WTC11 (cell line): ENCODE measurements at regions not wholly inside any gene's neighbourhood (a gene's known extent, or its start where the extent isn't known, plus 50 kb on each side); places are given as distances from the start of the nearest gene placed in this dataset.
"Not testable (repeated sequence)": the region's sequence is repeated elsewhere in the genome, so short reads cannot be mapped to it uniquely, and the experiment has no call there.

Experiments
- ATAC-seq: fragments of 200-7000 bp; cut with Tn5 transposase; 2 replicates; pipeline ENCODE4 v1.10.0; 2021; ENCODE audit warnings: mild to moderate bottlenecking, moderate library complexity
- CTCF ChIA-PET: fragments of 300-600 bp; sonication (Branson Sonifier 250); formaldehyde crosslinking; loops from one replicate; lab custom pipeline; 2021; ENCODE audit warnings: antibody characterized with exemption; lab: Charles Lee
- POLR2A ChIA-PET: fragments of 350-600 bp; sonication (Branson Sonifier 250); formaldehyde crosslinking; loops from one replicate; lab custom pipeline; 2021; ENCODE audit warnings: antibody characterized with exemption; lab: Charles Lee
- DNase-seq: peaks from one replicate; pipeline ENCODE4 v3.0.0; 2021; ENCODE audit warnings: low spot score
- H3K27ac Mint-ChIP-seq: 2 replicates; pipeline ENCODE4 v1.8.0; 2021; ENCODE audit warnings: mixed read lengths
- H3K27me3 Mint-ChIP-seq: 2 replicates; pipeline ENCODE4 v1.8.0; 2021; ENCODE audit warnings: low read depth, mild to moderate bottlenecking, moderate library complexity, mixed read lengths
- H3K36me3 Mint-ChIP-seq: 2 replicates; pipeline ENCODE4 v1.8.0; 2021; ENCODE audit warnings: mixed read lengths
- H3K4me1 Mint-ChIP-seq: 2 replicates; pipeline ENCODE4 v1.8.0; 2022; ENCODE audit warnings: mixed read lengths
- H3K4me3 Mint-ChIP-seq: 2 replicates; pipeline ENCODE4 v1.8.0; 2021; ENCODE audit warnings: mild to moderate bottlenecking, moderate library complexity, mixed read lengths
- H3K9me3 Mint-ChIP-seq: 2 replicates; pipeline ENCODE4 v1.8.0; 2021; ENCODE audit warnings: mixed read lengths
- CBFB ChIP-seq: sonication (generic); formaldehyde crosslinking; IDR thresholded peaks from 2 replicates; pipeline ENCODE4 v1.8.1; 2022; ENCODE audit warnings: mild to moderate bottlenecking, low read depth, missing genetic modification reagents
- NFYB ChIP-seq: sonication (generic); formaldehyde crosslinking; conservative IDR thresholded peaks from 2 replicates; pipeline ENCODE4 v1.8.0; 2022; ENCODE audit warnings: low read depth, missing genetic modification reagents
- NR2C2 ChIP-seq: sonication (generic); formaldehyde crosslinking; IDR thresholded peaks from 2 replicates; pipeline ENCODE4 v1.8.0; 2022; ENCODE audit warnings: mild to moderate bottlenecking, missing genetic modification reagents
- SOX15 ChIP-seq: fragments of 250-450 bp; sonication (Bioruptor Pico); IDR thresholded peaks from 2 replicates; pipeline ENCODE4 v1.9.0; 2021; ENCODE audit warnings: mild to moderate bottlenecking
- TEAD4 ChIP-seq: sonication (generic); formaldehyde crosslinking; IDR thresholded peaks from 2 replicates; pipeline ENCODE4 v1.8.0; 2022; ENCODE audit warnings: mild to moderate bottlenecking, missing genetic modification reagents
- ZBTB21 ChIP-seq: sonication (generic); formaldehyde crosslinking; IDR thresholded peaks from 2 replicates; pipeline ENCODE4 v1.8.1; 2023; ENCODE audit warnings: mild to moderate bottlenecking, missing genetic modification reagents, borderline replicate concordance
- ZNF138 ChIP-seq: sonication (generic); formaldehyde crosslinking; conservative IDR thresholded peaks from 2 replicates; pipeline ENCODE4 v1.8.1; 2022; ENCODE audit warnings: mild to moderate bottlenecking, moderate library complexity, missing genetic modification reagents
- ZNF219 ChIP-seq: sonication (generic); formaldehyde crosslinking; IDR thresholded peaks from 2 replicates; pipeline ENCODE4 v1.8.0; 2023; ENCODE audit warnings: missing genetic modification reagents, mild to moderate bottlenecking, borderline replicate concordance
- ZNF317 ChIP-seq: sonication (generic); formaldehyde crosslinking; IDR thresholded peaks from 2 replicates; pipeline ENCODE4 v1.8.1; 2023; ENCODE audit warnings: low read depth, mild to moderate bottlenecking, moderate library complexity, missing genetic modification reagents, borderline replicate concordance
- TF ChIP-seq, protein P1 (sequence below): sonication (generic); formaldehyde crosslinking; IDR thresholded peaks from 2 replicates; pipeline ENCODE4 v1.8.0; 2022; ENCODE audit warnings: mild to moderate bottlenecking, missing genetic modification reagents
- TF ChIP-seq, protein P2 (sequence below): fragments of 250-450 bp; sonication (Bioruptor Pico); IDR thresholded peaks from 2 replicates; pipeline ENCODE4 v1.8.0; 2021; ENCODE audit warnings: mild to moderate bottlenecking
- TF ChIP-seq, protein P3 (sequence below): sonication (generic); formaldehyde crosslinking; IDR thresholded peaks from 2 replicates; pipeline ENCODE4 v1.8.1; 2023; ENCODE audit warnings: mild to moderate bottlenecking, missing genetic modification reagents, moderate library complexity
- TF ChIP-seq, protein P4 (sequence below): sonication (generic); formaldehyde crosslinking; IDR thresholded peaks from 2 replicates; pipeline ENCODE4 v1.8.1; 2023; ENCODE audit warnings: mild to moderate bottlenecking, missing genetic modification reagents, borderline replicate concordance
- TF ChIP-seq, protein P5 (sequence below): sonication (generic); formaldehyde crosslinking; conservative IDR thresholded peaks from 2 replicates; pipeline ENCODE4 v1.8.1; 2022; ENCODE audit warnings: mild to moderate bottlenecking, missing genetic modification reagents
- TF ChIP-seq, protein P6 (sequence below): fragments of 200-600 bp; IDR thresholded peaks from 2 replicates; pipeline ENCODE4 v1.8.0; 2022; ENCODE audit warnings: antibody characterized with exemption

DNA sequence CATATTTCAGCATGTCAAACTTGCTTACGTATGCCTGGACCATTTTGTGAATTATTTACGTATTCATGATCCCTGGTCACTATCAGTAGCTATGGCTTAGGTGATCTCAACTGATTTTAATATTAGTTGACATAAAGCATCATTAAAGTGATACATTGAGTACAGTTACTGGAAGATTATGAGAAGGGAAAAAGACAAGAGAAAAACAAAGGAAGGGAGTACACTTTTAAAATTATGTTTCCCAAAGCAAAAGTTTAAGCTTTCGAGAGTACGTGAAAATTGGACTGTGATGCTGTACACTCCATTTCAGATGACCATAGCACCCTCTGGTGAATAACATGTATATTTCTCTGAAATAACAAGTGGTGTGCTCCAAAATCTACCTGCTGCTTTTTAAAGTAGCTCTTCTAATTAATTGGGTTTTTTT is 215.0 kb upstream of the HSF2 start:
- peaks cover 5% of the 10 kb centered on the region for H3K9me3 Mint-ChIP-seq
- no peaks in the 10 kb centered on the region for H3K36me3 Mint-ChIP-seq
- H3K4me3 Mint-ChIP-seq, result no peak overlapping the region
- ChIA-PET CTCF (interaction anchor here (0.6 to 1.3 kb wide), 7 partner anchors 9 to 865 kb away, joined by 3 to 5 read pairs (median 4); no protein-coding TSS in a partner anchor), POLR2A (no interaction called here)
- DNase-seq (no peak), ATAC-seq (no peak)
- H3K27ac Mint-ChIP-seq, result no peak overlapping the region
- peaks cover 3% of the 10 kb centered on the region; the same call in 1 of the 2 replicates for H3K27me3 Mint-ChIP-seq
- TF ChIP-seq NR2C2 (CRISPR knock-in tag) (no peak), ZNF138 (CRISPR knock-in tag) (no peak), ZNF219 (CRISPR knock-in tag) (no peak)
- H3K4me1 Mint-ChIP-seq, result peaks cover 12% of the 10 kb centered on the region

DNA sequence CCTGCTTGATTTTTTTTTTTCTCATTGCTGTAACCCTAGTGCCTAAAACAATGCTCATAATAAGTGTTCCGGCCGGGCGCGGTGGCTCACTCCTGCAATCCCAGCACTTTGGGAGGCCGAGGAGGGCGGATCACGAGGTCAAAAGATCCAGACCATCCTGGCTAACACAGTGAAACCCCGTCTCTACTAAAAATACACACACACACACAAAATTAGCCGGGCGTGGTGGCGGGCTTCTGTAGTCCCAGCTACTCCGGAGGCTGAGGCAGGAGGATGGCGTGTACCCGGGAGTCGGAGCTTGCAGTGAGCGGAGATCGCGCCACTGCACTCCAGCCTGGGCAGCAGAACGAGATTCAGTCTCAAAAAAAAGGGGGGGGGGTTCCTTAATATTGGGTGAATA is 214.0 kb upstream of the HSF2 start:
- peaks cover 12% of the 10 kb centered on the region for H3K9me3 Mint-ChIP-seq
- ATAC-seq, H3K27ac Mint-ChIP-seq, H3K4me3 Mint-ChIP-seq, POLR2A ChIA-PET, DNase-seq, H3K27me3 Mint-ChIP-seq, H3K36me3 Mint-ChIP-seq: not testable (repeated sequence)
- H3K4me1 Mint-ChIP-seq, result peaks cover 12% of the 10 kb centered on the region
- CTCF ChIA-PET, result interaction anchor here (0.6 to 0.7 kb wide), 2 partner anchors 10 to 827 kb away, joined by 4 read pairs; no protein-coding TSS in a partner anchor

DNA sequence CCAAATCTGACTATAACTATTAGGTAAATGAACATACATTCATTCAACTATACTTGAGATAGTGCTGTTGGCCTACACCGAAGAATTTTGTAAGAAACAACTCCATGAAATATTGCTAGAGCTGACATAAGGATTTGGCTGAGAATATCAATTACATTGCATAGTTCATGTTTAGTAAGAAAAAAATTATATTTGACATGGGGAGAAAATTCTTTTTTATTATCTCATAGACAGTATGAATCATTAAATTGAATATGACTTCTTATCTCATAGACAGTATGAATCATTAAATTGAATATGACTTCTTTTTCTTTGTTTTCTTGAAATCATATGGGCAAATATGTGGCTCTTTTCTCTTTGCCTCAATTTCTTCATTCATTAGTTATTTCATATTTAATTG is 212.3 kb upstream of the HSF2 start:
- H3K36me3 Mint-ChIP-seq, result no peaks in the 10 kb centered on the region
- H3K9me3 Mint-ChIP-seq, result peaks cover 12% of the 10 kb centered on the region
- no peak overlapping the region for H3K4me3 Mint-ChIP-seq
- DNase-seq (no peak), ATAC-seq (no peak)
- CTCF ChIA-PET, result no interaction called here
- POLR2A ChIA-PET, result no interaction called here
- H3K27me3 Mint-ChIP-seq, result peaks cover 3% of the 10 kb centered on the region; the same call in 1 of the 2 replicates
- no peak overlapping the region for H3K27ac Mint-ChIP-seq
- no peak for TF ChIP-seq ZBTB21 (CRISPR knock-in tag)
- TF ChIP-seq, protein P1, sequence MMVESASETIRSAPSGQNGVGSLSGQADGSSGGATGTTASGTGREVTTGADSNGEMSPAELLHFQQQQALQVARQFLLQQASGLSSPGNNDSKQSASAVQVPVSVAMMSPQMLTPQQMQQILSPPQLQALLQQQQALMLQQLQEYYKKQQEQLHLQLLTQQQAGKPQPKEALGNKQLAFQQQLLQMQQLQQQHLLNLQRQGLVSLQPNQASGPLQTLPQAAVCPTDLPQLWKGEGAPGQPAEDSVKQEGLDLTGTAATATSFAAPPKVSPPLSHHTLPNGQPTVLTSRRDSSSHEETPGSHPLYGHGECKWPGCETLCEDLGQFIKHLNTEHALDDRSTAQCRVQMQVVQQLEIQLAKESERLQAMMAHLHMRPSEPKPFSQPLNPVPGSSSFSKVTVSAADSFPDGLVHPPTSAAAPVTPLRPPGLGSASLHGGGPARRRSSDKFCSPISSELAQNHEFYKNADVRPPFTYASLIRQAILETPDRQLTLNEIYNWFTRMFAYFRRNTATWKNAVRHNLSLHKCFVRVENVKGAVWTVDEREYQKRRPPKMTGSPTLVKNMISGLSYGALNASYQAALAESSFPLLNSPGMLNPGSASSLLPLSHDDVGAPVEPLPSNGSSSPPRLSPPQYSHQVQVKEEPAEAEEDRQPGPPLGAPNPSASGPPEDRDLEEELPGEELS (CRISPR knock-in tag), result no peak
- peaks cover 8% of the 10 kb centered on the region for H3K4me1 Mint-ChIP-seq

DNA sequence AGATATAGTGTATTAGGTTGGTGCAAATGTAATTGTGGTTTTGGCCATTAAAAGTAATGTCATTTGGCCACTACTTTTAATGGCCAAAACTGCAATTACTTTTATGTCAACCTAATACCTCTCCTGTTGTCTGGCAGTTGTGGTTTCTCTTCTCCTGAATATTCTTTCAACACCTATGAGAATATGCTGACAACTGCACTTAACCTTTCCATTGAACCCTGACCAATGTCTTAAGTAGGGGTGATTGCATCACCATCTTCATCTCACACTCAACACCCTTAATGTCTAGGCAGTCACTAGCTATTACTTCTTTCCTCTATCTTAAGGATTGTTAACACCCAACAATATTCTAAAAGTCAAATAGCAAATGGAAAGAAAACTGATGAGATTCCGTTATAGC is 200.5 kb upstream of the HSF2 start:
- no peaks in the 10 kb centered on the region for H3K36me3 Mint-ChIP-seq

DNA sequence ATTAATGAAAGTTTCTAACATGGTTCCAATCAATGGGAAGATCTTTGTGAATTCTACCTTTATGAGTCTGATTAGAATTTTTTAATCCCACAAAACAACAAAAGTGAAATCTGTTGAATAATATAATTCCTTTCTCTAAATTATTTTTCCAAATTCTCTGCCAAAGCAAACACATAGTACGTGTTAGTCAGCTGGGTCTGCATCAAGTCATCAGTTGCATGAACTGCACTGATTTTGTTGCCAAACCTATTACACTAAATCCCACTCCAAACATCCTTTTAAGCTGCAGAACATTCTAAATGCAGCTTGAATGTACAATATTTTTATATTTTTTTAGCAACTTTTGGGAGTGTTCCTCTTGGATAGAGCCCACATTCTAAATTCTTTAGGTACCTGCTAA is 199.0 kb upstream of the HSF2 start:
- no peak overlapping the region for H3K27ac Mint-ChIP-seq
- POLR2A ChIA-PET, result no interaction called here
- no peaks in the 10 kb centered on the region for H3K27me3 Mint-ChIP-seq
- no peak for DNase-seq
- no peak overlapping the region for H3K4me3 Mint-ChIP-seq
- CTCF ChIA-PET, result interaction anchor here (0.6 kb wide), 1 partner anchor 154 kb away, joined by 7 read pairs; no protein-coding TSS in a partner anchor
- H3K4me1 Mint-ChIP-seq, result peaks cover 3% of the 10 kb centered on the region
- ATAC-seq, result no peak
- TF ChIP-seq, protein P2, sequence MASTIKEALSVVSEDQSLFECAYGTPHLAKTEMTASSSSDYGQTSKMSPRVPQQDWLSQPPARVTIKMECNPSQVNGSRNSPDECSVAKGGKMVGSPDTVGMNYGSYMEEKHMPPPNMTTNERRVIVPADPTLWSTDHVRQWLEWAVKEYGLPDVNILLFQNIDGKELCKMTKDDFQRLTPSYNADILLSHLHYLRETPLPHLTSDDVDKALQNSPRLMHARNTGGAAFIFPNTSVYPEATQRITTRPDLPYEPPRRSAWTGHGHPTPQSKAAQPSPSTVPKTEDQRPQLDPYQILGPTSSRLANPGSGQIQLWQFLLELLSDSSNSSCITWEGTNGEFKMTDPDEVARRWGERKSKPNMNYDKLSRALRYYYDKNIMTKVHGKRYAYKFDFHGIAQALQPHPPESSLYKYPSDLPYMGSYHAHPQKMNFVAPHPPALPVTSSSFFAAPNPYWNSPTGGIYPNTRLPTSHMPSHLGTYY (CRISPR knock-in tag), result no peak
- no peak for TF ChIP-seq ZNF317 (CRISPR knock-in tag)
- TF ChIP-seq, protein P3, sequence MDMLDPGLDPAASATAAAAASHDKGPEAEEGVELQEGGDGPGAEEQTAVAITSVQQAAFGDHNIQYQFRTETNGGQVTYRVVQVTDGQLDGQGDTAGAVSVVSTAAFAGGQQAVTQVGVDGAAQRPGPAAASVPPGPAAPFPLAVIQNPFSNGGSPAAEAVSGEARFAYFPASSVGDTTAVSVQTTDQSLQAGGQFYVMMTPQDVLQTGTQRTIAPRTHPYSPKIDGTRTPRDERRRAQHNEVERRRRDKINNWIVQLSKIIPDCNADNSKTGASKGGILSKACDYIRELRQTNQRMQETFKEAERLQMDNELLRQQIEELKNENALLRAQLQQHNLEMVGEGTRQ, result no peak
- no peak for TF ChIP-seq NFYB
- TF ChIP-seq, protein P4, sequence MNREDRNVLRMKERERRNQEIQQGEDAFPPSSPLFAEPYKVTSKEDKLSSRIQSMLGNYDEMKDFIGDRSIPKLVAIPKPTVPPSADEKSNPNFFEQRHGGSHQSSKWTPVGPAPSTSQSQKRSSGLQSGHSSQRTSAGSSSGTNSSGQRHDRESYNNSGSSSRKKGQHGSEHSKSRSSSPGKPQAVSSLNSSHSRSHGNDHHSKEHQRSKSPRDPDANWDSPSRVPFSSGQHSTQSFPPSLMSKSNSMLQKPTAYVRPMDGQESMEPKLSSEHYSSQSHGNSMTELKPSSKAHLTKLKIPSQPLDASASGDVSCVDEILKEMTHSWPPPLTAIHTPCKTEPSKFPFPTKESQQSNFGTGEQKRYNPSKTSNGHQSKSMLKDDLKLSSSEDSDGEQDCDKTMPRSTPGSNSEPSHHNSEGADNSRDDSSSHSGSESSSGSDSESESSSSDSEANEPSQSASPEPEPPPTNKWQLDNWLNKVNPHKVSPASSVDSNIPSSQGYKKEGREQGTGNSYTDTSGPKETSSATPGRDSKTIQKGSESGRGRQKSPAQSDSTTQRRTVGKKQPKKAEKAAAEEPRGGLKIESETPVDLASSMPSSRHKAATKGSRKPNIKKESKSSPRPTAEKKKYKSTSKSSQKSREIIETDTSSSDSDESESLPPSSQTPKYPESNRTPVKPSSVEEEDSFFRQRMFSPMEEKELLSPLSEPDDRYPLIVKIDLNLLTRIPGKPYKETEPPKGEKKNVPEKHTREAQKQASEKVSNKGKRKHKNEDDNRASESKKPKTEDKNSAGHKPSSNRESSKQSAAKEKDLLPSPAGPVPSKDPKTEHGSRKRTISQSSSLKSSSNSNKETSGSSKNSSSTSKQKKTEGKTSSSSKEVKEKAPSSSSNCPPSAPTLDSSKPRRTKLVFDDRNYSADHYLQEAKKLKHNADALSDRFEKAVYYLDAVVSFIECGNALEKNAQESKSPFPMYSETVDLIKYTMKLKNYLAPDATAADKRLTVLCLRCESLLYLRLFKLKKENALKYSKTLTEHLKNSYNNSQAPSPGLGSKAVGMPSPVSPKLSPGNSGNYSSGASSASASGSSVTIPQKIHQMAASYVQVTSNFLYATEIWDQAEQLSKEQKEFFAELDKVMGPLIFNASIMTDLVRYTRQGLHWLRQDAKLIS (CRISPR knock-in tag), result no peak
- TF ChIP-seq, all 79 proteins: peak for 0
- Mint-ChIP-seq H3K9me3 (peaks cover 8% of the 10 kb centered on the region; the same call in 1 of the 2 replicates), H3K36me3 (no peaks in the 10 kb centered on the region)

More for the DNA sequence above, 200.5 kb upstream of the HSF2 start:
- Mint-ChIP-seq H3K9me3 (peaks cover under 1% of the 10 kb centered on the region; the same call in 1 of the 2 replicates), H3K4me1 (peaks cover 4% of the 10 kb centered on the region), H3K27me3 (no peaks in the 10 kb centered on the region), H3K4me3 (no peak overlapping the region), H3K27ac (no peak overlapping the region)
- POLR2A ChIA-PET, result no interaction called here
- CTCF ChIA-PET, result no interaction called here
- DNase-seq (no peak), ATAC-seq (no peak)
- TF ChIP-seq TEAD4 (CRISPR knock-in tag) (no peak), NFYB (no peak), CBFB (CRISPR knock-in tag) (no peak), SOX15 (CRISPR knock-in tag) (no peak)
- TF ChIP-seq, protein P5, sequence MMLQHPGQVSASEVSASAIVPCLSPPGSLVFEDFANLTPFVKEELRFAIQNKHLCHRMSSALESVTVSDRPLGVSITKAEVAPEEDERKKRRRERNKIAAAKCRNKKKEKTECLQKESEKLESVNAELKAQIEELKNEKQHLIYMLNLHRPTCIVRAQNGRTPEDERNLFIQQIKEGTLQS (CRISPR knock-in tag), result no peak
- TF ChIP-seq, protein P6, sequence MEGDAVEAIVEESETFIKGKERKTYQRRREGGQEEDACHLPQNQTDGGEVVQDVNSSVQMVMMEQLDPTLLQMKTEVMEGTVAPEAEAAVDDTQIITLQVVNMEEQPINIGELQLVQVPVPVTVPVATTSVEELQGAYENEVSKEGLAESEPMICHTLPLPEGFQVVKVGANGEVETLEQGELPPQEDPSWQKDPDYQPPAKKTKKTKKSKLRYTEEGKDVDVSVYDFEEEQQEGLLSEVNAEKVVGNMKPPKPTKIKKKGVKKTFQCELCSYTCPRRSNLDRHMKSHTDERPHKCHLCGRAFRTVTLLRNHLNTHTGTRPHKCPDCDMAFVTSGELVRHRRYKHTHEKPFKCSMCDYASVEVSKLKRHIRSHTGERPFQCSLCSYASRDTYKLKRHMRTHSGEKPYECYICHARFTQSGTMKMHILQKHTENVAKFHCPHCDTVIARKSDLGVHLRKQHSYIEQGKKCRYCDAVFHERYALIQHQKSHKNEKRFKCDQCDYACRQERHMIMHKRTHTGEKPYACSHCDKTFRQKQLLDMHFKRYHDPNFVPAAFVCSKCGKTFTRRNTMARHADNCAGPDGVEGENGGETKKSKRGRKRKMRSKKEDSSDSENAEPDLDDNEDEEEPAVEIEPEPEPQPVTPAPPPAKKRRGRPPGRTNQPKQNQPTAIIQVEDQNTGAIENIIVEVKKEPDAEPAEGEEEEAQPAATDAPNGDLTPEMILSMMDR, result no peak
